Keratinocyte (primary cell): ENCODE measurements at regions not wholly inside any gene's neighbourhood (a gene's known extent, or its start where the extent isn't known, plus 50 kb on each side); places are given as distances from the start of the nearest gene placed in this dataset.

ENCODE experiments used
- DNase-seq: peaks from one replicate; pipeline ENCODE4 v3.0.0-alpha.2; 2011; ENCODE audit warnings: low read depth, missing footprints, low spot score
- FAIRE-seq: peaks from 2 replicates; lab custom pipeline; 2011; peaks lifted over from hg19 to GRCh38; lab: Jason Lieb, UNC
- H2AFZ ChIP-seq: 2 replicates; pipeline ENCODE4 v1.6.0; 2012; ENCODE audit warnings: low read length, control low read depth, inconsistent platforms; ENCODE audit not compliant: control insufficient read depth
- H3K27ac ChIP-seq: 2 replicates; pipeline ENCODE4 v1.5.1; 2011; ENCODE audit warnings: low read length; ENCODE audit not compliant: control insufficient read depth, insufficient read depth
- H3K27me3 ChIP-seq: 3 replicates; pipeline ENCODE4 v1.6.0; 2011; ENCODE audit warnings: low read length; ENCODE audit not compliant: control insufficient read depth, insufficient read depth; ENCODE audit errors: extremely low read depth
- H3K36me3 ChIP-seq, 2 experiments: 2 replicates in 1 of 2; 3 replicates in 1 of 2; pipeline ENCODE4 v1.5.1; 2011; ENCODE audit warnings: low read length in 2 of 2, mild to moderate bottlenecking in 1 of 2; ENCODE audit not compliant: control insufficient read depth in 2 of 2, insufficient read depth in 2 of 2; ENCODE audit errors: extremely low read depth in 1 of 2
- H3K4me1 ChIP-seq: 3 replicates; pipeline ENCODE4 v1.5.1; 2011; ENCODE audit warnings: low read length; ENCODE audit not compliant: control insufficient read depth, insufficient read depth; ENCODE audit errors: extremely low read depth
- H3K4me2 ChIP-seq: 3 replicates; pipeline ENCODE4 v1.6.0; 2011; ENCODE audit warnings: low read depth, low read length; ENCODE audit not compliant: control insufficient read depth, insufficient read depth; ENCODE audit errors: extremely low read depth
- H3K4me3 ChIP-seq, 3 experiments: fragments of 200-600 bp in 1 of 3; sonication (generic) in 1 of 3; 2 replicates in 2 of 3; 3 replicates in 1 of 3; pipeline ENCODE4 v1.5.1; 2011 to 2016; ENCODE audit warnings: low read length in 3 of 3, mild to moderate bottlenecking in 3 of 3, control low read depth in 2 of 3, inconsistent platforms in 1 of 3, low read depth in 1 of 3, mixed read lengths in 1 of 3, mixed run types in 1 of 3, moderate library complexity in 1 of 3; ENCODE audit not compliant: control insufficient read depth in 2 of 3, insufficient read depth in 2 of 3; ENCODE audit errors: extremely low read depth in 1 of 3
- H3K79me2 ChIP-seq: 2 replicates; pipeline ENCODE4 v1.6.0; 2012; ENCODE audit warnings: low read length; ENCODE audit not compliant: control insufficient read depth, insufficient read depth
- H3K9ac ChIP-seq: 3 replicates; pipeline ENCODE4 v1.6.0; 2011; ENCODE audit warnings: low read length; ENCODE audit not compliant: control insufficient read depth, insufficient read depth; ENCODE audit errors: extremely low read depth
- H3K9me1 ChIP-seq: 3 replicates; pipeline ENCODE4 v1.6.0; 2011; ENCODE audit warnings: low read length; ENCODE audit not compliant: control insufficient read depth, insufficient read depth; ENCODE audit errors: extremely low read depth
- H3K9me3 ChIP-seq: 2 replicates; pipeline ENCODE4 v1.5.1; 2012; ENCODE audit warnings: low read depth, low read length; ENCODE audit not compliant: control insufficient read depth
- H4K20me1 ChIP-seq: 3 replicates; pipeline ENCODE4 v1.6.0; 2011; ENCODE audit warnings: low read length; ENCODE audit not compliant: control insufficient read depth, insufficient read depth; ENCODE audit errors: extremely low read depth
- EZH2 ChIP-seq: IDR thresholded peaks from one replicate; pipeline ENCODE4 v1.6.1; 2012; ENCODE audit warnings: inconsistent platforms, mild to moderate bottlenecking, low read length, moderate library complexity
- dilution Hi-C: fragments of 300-500 bp; cut with MboI; formaldehyde crosslinking; loops from one replicate; pipeline ENCODE4 v1.7.0; 2020; ENCODE audit warnings: low sequenced_read_pairs; ENCODE audit not compliant: extremely low pct_ligation_motif_present
- TF ChIP-seq, protein P1 (sequence below), 3 experiments: IDR thresholded peaks in 1 of 3; conservative IDR thresholded peaks in 1 of 3; optimal IDR thresholded peaks in 1 of 3; 2 replicates in 2 of 3; 3 replicates in 1 of 3; pipeline versions ENCODE3 to v1.5.1; 2011; ENCODE audit warnings: low read length in 3 of 3, mild to moderate bottlenecking in 3 of 3, moderate library complexity in 2 of 3, control low read depth in 1 of 3, inconsistent platforms in 1 of 3; ENCODE audit not compliant: insufficient read depth in 2 of 3; ENCODE audit errors: extremely low read depth in 1 of 3

DNA sequence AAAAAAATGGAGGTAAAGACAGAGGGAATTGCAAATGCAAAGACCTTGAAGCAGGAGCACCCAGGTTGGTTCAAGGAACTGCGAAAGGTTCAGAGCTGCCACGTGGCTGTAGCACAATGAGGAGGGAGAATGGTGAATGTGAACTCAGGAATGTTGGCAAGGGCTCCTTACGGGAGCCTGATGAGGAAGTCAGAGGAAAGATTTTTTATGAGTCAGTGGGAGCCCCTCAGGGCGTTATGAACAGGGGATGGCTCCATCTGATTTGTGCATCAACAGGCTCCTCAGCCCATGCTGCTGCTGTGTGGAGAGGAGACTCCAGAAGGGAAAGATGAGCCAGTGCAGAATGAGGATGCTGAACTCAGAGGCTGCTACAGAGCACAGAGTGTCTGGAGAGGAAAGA, 194.4 kb downstream of the ARRDC4 start:
- FAIRE-seq (peak; percentile 99), DNase-seq (peak; percentile 96)
- Histone ChIP-seq H4K20me1 (no peaks in the 10 kb centered on the region), H3K79me2 (no peaks in the 10 kb centered on the region), H3K4me1 (peaks cover 31% of the 10 kb centered on the region), H3K9me3 (peaks cover 3% of the 10 kb centered on the region), H3K9ac (peak overlapping the region; percentile 48), H2AFZ (no peak overlapping the region), H3K36me3 (no peaks in the 10 kb centered on the region), H3K27me3 (no peaks in the 10 kb centered on the region), H3K9me1 (no peaks in the 10 kb centered on the region), H3K4me3 (no peak overlapping the region), H3K4me2 (peak overlapping the region; percentile 66), H3K27ac (peak overlapping the region; percentile 71)
- TF ChIP-seq EZH2: no peak
- TF ChIP-seq, protein P1, sequence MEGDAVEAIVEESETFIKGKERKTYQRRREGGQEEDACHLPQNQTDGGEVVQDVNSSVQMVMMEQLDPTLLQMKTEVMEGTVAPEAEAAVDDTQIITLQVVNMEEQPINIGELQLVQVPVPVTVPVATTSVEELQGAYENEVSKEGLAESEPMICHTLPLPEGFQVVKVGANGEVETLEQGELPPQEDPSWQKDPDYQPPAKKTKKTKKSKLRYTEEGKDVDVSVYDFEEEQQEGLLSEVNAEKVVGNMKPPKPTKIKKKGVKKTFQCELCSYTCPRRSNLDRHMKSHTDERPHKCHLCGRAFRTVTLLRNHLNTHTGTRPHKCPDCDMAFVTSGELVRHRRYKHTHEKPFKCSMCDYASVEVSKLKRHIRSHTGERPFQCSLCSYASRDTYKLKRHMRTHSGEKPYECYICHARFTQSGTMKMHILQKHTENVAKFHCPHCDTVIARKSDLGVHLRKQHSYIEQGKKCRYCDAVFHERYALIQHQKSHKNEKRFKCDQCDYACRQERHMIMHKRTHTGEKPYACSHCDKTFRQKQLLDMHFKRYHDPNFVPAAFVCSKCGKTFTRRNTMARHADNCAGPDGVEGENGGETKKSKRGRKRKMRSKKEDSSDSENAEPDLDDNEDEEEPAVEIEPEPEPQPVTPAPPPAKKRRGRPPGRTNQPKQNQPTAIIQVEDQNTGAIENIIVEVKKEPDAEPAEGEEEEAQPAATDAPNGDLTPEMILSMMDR (optimal IDR thresholded peaks at IDR 0.05 in 1 of 3, IDR thresholded peaks at IDR 0.05 in 1 of 3, conservative IDR thresholded peaks at IDR 0.05 in 1 of 3; ENCODE audit: extremely low read depth in 1 of 3, insufficient read depth in 2 of 3, low read length in 3 of 3): no peak
- dilution Hi-C loops: no loop called here

- no peak for FAIRE-seq
- Histone ChIP-seq H3K79me2 (no peaks in the 10 kb centered on the region), H3K9me1 (no peaks in the 10 kb centered on the region), H3K36me3 (no peaks in the 10 kb centered on the region), H4K20me1 (no peaks in the 10 kb centered on the region), H3K4me2 (peak overlapping the region; percentile 66), H2AFZ (no peak overlapping the region), H3K4me1 (peaks cover 35% of the 10 kb centered on the region), H3K9ac (peak overlapping the region; percentile 48), H3K27me3 (no peaks in the 10 kb centered on the region), H3K27ac (peak overlapping the region; percentile 71), H3K4me3 (peak overlapping the region in 2 of 3 experiments; percentile 20 to 36), H3K9me3 (peaks cover 3% of the 10 kb centered on the region)
- no peak for DNase-seq
- TF ChIP-seq EZH2: no peak
- TF ChIP-seq, protein P1 (optimal IDR thresholded peaks at IDR 0.05 in 1 of 3, IDR thresholded peaks at IDR 0.05 in 1 of 3, conservative IDR thresholded peaks at IDR 0.05 in 1 of 3; ENCODE audit: extremely low read depth in 1 of 3, insufficient read depth in 2 of 3, low read length in 3 of 3): no peak
- dilution Hi-C loops: no loop called here
These were observed 194.9 kb downstream of the ARRDC4 start for GRCh38 chr15:98155356-98155755.
